Sigmoid colon (tissue), 3 donors: ENCODE measurements at regions not wholly inside any gene's neighbourhood (a gene's known extent, or its start where the extent isn't known, plus 50 kb on each side); places are given as distances from the start of the nearest gene placed in this dataset.

Source experiments
- POLR2A ChIP-seq, 2 donors: fragments of 450-650 bp; IDR thresholded peaks; one replicate each; pipeline ENCODE4 v1.6.1; 2016; ENCODE audit warnings: antibody characterized with exemption in 2 of 2, mild to moderate bottlenecking in 2 of 2, moderate library complexity in 2 of 2
- TF ChIP-seq, protein P1 (sequence below), 4 experiments: fragments of 450-650 bp in 3 of 4; fragments of 200-600 bp in 1 of 4; IDR thresholded peaks; one replicate each; pipeline ENCODE4 v1.5.1; 2016 to 2019; ENCODE audit warnings: antibody characterized with exemption in 4 of 4, mild to moderate bottlenecking in 3 of 4, moderate library complexity in 2 of 4

DNA sequence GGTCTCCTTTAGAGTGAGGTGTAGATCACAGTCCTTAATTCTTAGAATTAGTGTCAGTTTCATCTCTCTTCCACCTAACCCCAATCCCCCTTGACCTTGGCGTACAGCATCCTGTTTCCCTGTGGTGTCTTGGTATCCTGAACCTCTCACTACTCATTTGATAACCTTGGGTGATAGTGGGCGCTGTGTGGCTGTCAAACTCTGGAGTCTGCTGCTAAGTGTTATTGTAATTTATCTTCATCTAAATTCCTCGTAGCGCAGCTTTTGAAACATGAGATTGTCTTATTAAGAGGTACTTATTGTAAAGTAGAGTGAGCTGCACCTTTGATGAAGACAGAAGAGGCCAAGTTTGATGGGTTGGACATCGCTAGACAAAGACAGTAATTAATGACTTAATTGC, 222.6 kb upstream of the SPRED2 start:
- TF ChIP-seq, protein P1, sequence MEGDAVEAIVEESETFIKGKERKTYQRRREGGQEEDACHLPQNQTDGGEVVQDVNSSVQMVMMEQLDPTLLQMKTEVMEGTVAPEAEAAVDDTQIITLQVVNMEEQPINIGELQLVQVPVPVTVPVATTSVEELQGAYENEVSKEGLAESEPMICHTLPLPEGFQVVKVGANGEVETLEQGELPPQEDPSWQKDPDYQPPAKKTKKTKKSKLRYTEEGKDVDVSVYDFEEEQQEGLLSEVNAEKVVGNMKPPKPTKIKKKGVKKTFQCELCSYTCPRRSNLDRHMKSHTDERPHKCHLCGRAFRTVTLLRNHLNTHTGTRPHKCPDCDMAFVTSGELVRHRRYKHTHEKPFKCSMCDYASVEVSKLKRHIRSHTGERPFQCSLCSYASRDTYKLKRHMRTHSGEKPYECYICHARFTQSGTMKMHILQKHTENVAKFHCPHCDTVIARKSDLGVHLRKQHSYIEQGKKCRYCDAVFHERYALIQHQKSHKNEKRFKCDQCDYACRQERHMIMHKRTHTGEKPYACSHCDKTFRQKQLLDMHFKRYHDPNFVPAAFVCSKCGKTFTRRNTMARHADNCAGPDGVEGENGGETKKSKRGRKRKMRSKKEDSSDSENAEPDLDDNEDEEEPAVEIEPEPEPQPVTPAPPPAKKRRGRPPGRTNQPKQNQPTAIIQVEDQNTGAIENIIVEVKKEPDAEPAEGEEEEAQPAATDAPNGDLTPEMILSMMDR (IDR thresholded peaks at IDR 0.05), result no peak
- no peak for TF ChIP-seq POLR2A (IDR thresholded peaks at IDR 0.05)
